Neuronal stem cell (in vitro differentiated cells): ENCODE measurements at regions not wholly inside any gene's neighbourhood (a gene's known extent, or its start where the extent isn't known, plus 50 kb on each side); places are given as distances from the start of the nearest gene placed in this dataset.

Experiments
- DNase-seq: peaks from one replicate; pipeline ENCODE4 v3.0.0-alpha.2; 2013; ENCODE audit warnings: low spot score
- H2AFZ ChIP-seq: one replicate; pipeline ENCODE4 v1.6.1; 2013; ENCODE audit warnings: mild to moderate bottlenecking, low read length, inconsistent platforms
- H2AK5ac ChIP-seq: 2 replicates; pipeline ENCODE4 v1.6.1; 2013; ENCODE audit warnings: low read depth, mild to moderate bottlenecking, inconsistent platforms, low read length, moderate library complexity, mixed read lengths
- H2BK120ac ChIP-seq: 2 replicates; pipeline ENCODE4 v1.6.1; 2013; ENCODE audit warnings: low read depth, mild to moderate bottlenecking, inconsistent platforms, low read length, moderate library complexity, mixed read lengths
- H2BK12ac ChIP-seq: one replicate; pipeline ENCODE4 v1.6.1; 2013; ENCODE audit warnings: low read length, inconsistent platforms
- H2BK15ac ChIP-seq: 2 replicates; pipeline ENCODE4 v1.6.1; 2013; ENCODE audit warnings: mild to moderate bottlenecking, low read length, inconsistent platforms, mixed read lengths
- H2BK5ac ChIP-seq: one replicate; pipeline ENCODE4 v1.6.1; 2013; ENCODE audit warnings: inconsistent platforms, mild to moderate bottlenecking, low read length, moderate library complexity
- H3K14ac ChIP-seq: one replicate; pipeline ENCODE4 v1.6.1; 2013; ENCODE audit warnings: low read length, inconsistent platforms
- H3K18ac ChIP-seq: 2 replicates; pipeline ENCODE4 v1.6.1; 2013; ENCODE audit warnings: low read length, inconsistent platforms
- H3K23ac ChIP-seq: 2 replicates; pipeline ENCODE4 v1.6.1; 2013; ENCODE audit warnings: low read depth, mild to moderate bottlenecking, mixed read lengths, low read length, inconsistent platforms; ENCODE audit not compliant: poor library complexity
- H3K27ac ChIP-seq: replicated peaks from 3 replicates; pipeline ENCODE4 v1.5.1; 2013; ENCODE audit warnings: low read length, inconsistent platforms
- H3K27me3 ChIP-seq, 3 experiments: 2 replicates each; pipeline ENCODE4 v1.6.1; 2013; ENCODE audit warnings: low read length in 3 of 3, mild to moderate bottlenecking in 2 of 3, inconsistent platforms in 1 of 3, low read depth in 1 of 3, mixed read lengths in 1 of 3, moderate library complexity in 1 of 3; ENCODE audit not compliant: control insufficient read depth in 3 of 3, insufficient read depth in 3 of 3
- H3K36me3 ChIP-seq, 2 donors: replicated peaks in 1 of 2; 2 replicates each; pipeline ENCODE4 v1.6.1; 2013; ENCODE audit warnings: low read length in 2 of 2; ENCODE audit not compliant: control insufficient read depth in 2 of 2, insufficient read depth in 2 of 2
- H3K4ac ChIP-seq: 2 replicates; pipeline ENCODE4 v1.6.1; 2013; ENCODE audit warnings: inconsistent platforms, mild to moderate bottlenecking, low read length, moderate library complexity
- H3K4me1 ChIP-seq, 2 donors: 1 replicate in 1 of 2; 2 replicates in 1 of 2; pipeline ENCODE4 v1.6.1; 2013; ENCODE audit warnings: low read length in 2 of 2, low read depth in 1 of 2; ENCODE audit not compliant: control insufficient read depth in 2 of 2, insufficient read depth in 1 of 2
- H3K4me2 ChIP-seq: one replicate; pipeline ENCODE4 v1.6.1; 2013; ENCODE audit warnings: mild to moderate bottlenecking, low read length, inconsistent platforms; ENCODE audit not compliant: insufficient read depth, poor library complexity, severe bottlenecking
- H3K4me3 ChIP-seq, 2 donors: 2 replicates each; pipeline ENCODE4 v1.5.1; 2013; ENCODE audit warnings: low read length in 2 of 2, mild to moderate bottlenecking in 2 of 2, inconsistent platforms in 1 of 2, moderate library complexity in 1 of 2
- H3K79me1 ChIP-seq: one replicate; pipeline ENCODE4 v1.6.1; 2013; ENCODE audit warnings: low read depth, mild to moderate bottlenecking, inconsistent platforms, low read length, moderate library complexity
- H3K9ac ChIP-seq: one replicate; pipeline ENCODE4 v1.6.1; 2013; ENCODE audit warnings: mild to moderate bottlenecking, low read depth, low read length, inconsistent platforms; ENCODE audit not compliant: poor library complexity
- H3K9me3 ChIP-seq, 2 donors: replicated peaks in 1 of 2; 2 replicates each; pipeline versions ENCODE3 to v1.6.1; 2013; ENCODE audit warnings: low read length in 2 of 2, mild to moderate bottlenecking in 2 of 2, inconsistent platforms in 1 of 2, low read depth in 1 of 2, mixed read lengths in 1 of 2, moderate library complexity in 1 of 2; ENCODE audit not compliant: control insufficient read depth in 2 of 2, insufficient read depth in 1 of 2
- H4K8ac ChIP-seq: one replicate; pipeline ENCODE4 v1.6.1; 2013; ENCODE audit warnings: low read depth, mild to moderate bottlenecking, inconsistent platforms, low read length, moderate library complexity
- H4K91ac ChIP-seq: one replicate; pipeline ENCODE4 v1.6.1; 2013; ENCODE audit warnings: low read length, low read depth, mild to moderate bottlenecking, inconsistent platforms; ENCODE audit not compliant: poor library complexity
- WGBS, 2 donors: extraction: QIAGEN DNeasy Blood & Tissue Kit; methylation state at CpG; one replicate each; pipeline ENCODE4 v1.1.7; 2013; ENCODE audit warnings: missing lambda C conversion rate in 2 of 2, mixed read lengths in 1 of 2; ENCODE audit not compliant: insufficient read length in 2 of 2, insufficient replicate concordance in 1 of 2; ENCODE audit errors: extremely low coverage in 2 of 2; 5-methylcytosine and 5-hydroxymethylcytosine counted together

- WGBS, 2 donors: no CpG with 5 or more reads among the region's 4 CpGs
- H3K4me1 ChIP-seq: no peaks in the 10 kb centered on the region
Observed at GRCh38 chr3:82217571-82217970, 456.1 kb upstream of the GBE1 start.

GRCh38 chr3:82208002-82208710, 446.7 kb upstream of the GBE1 start:
- H4K8ac ChIP-seq: no peak overlapping the region
- H2BK120ac ChIP-seq: no peak overlapping the region
- H3K79me1 ChIP-seq: no peaks in the 10 kb centered on the region
- H3K9ac ChIP-seq: no peak overlapping the region
- no peak overlapping the region for H3K14ac ChIP-seq
- H3K9me3 ChIP-seq: peaks cover 0 to 1% of the 10 kb centered on the region in 2 donors
- H3K27me3 ChIP-seq: no peaks in the 10 kb centered on the region
- no peak overlapping the region for H2AFZ ChIP-seq
- H3K23ac ChIP-seq: no peak overlapping the region
- no peaks in the 10 kb centered on the region for H3K4me1 ChIP-seq
- H2BK5ac ChIP-seq: no peak overlapping the region
- no peak overlapping the region for H3K4ac ChIP-seq
- H2AK5ac ChIP-seq: no peak overlapping the region
- H3K4me2 ChIP-seq: no peak overlapping the region
- no peak overlapping the region for H2BK12ac ChIP-seq
- no peak overlapping the region for H3K18ac ChIP-seq
- no peak overlapping the region for H3K4me3 ChIP-seq
- no peaks in the 10 kb centered on the region for H3K36me3 ChIP-seq
- H3K27ac ChIP-seq: no peak overlapping the region
- no peak overlapping the region for H4K91ac ChIP-seq
- no peak for DNase-seq
- H2BK15ac ChIP-seq: no peak overlapping the region
- no CpG with 5 or more reads among the region's 4 CpGs for WGBS, 2 donors

More at GRCh38 chr3:82217571-82217970, 456.1 kb upstream of the GBE1 start:
- Histone ChIP-seq H2BK5ac (no peak overlapping the region), H3K27me3 (no peaks in the 10 kb centered on the region), H4K91ac (no peak overlapping the region), H3K4me2 (no peak overlapping the region), H3K9ac (no peak overlapping the region), H3K18ac (no peak overlapping the region), H2AK5ac (no peak overlapping the region), H3K4me3 (no peak overlapping the region), H4K8ac (no peak overlapping the region), H2BK12ac (no peak overlapping the region), H3K23ac (no peak overlapping the region), H3K9me3 (no peaks in the 10 kb centered on the region), H2BK15ac (no peak overlapping the region), H2AFZ (no peak overlapping the region), H3K27ac (no peak overlapping the region), H2BK120ac (no peak overlapping the region), H3K36me3 (no peaks in the 10 kb centered on the region), H3K14ac (no peak overlapping the region), H3K79me1 (no peaks in the 10 kb centered on the region), H3K4ac (no peak overlapping the region)
- DNase-seq: no peak

- Histone ChIP-seq H3K79me1 (no peaks in the 10 kb centered on the region), H2BK15ac (no peak overlapping the region), H3K27me3 (no peaks in the 10 kb centered on the region), H3K14ac (no peak overlapping the region), H2AK5ac (no peak overlapping the region), H3K18ac (no peak overlapping the region), H3K4me1 (no peaks in the 10 kb centered on the region), H2AFZ (no peak overlapping the region), H3K9ac (no peak overlapping the region), H3K27ac (no peak overlapping the region), H3K4me2 (no peak overlapping the region), H3K9me3 (peaks cover 0 to 1% of the 10 kb centered on the region in 2 donors), H2BK120ac (no peak overlapping the region), H3K4ac (no peak overlapping the region), H2BK12ac (no peak overlapping the region), H3K4me3 (no peak overlapping the region), H3K23ac (no peak overlapping the region), H2BK5ac (no peak overlapping the region), H4K91ac (no peak overlapping the region), H3K36me3 (no peaks in the 10 kb centered on the region), H4K8ac (no peak overlapping the region)
- 100% methylated on average over 1 of the region's 5 CpGs for WGBS, 2 donors
- DNase-seq: no peak
Observed at GRCh38 chr3:82202269-82202668, 440.8 kb upstream of the GBE1 start.

GRCh38 chr3:82201316-82201715, 439.9 kb upstream of the GBE1 start:
- no peak overlapping the region for H2AK5ac ChIP-seq
- H3K79me1 ChIP-seq: no peaks in the 10 kb centered on the region
- H3K23ac ChIP-seq: no peak overlapping the region
- H4K91ac ChIP-seq: no peak overlapping the region
- H3K18ac ChIP-seq: no peak overlapping the region
- H2BK5ac ChIP-seq: no peak overlapping the region
- no peak overlapping the region for H3K9ac ChIP-seq
- no peak overlapping the region for H3K4me2 ChIP-seq
- no peaks in the 10 kb centered on the region for H3K36me3 ChIP-seq
- WGBS, 2 donors: no CpG with 5 or more reads among the region's 2 CpGs
- no peaks in the 10 kb centered on the region for H3K4me1 ChIP-seq
- H3K27me3 ChIP-seq: no peaks in the 10 kb centered on the region
- DNase-seq: no peak
- no peak overlapping the region for H2BK120ac ChIP-seq
- no peak overlapping the region for H2BK12ac ChIP-seq
- no peak overlapping the region for H3K27ac ChIP-seq
- H3K4me3 ChIP-seq: no peak overlapping the region
- H2BK15ac ChIP-seq: no peak overlapping the region
- no peak overlapping the region for H4K8ac ChIP-seq
- no peak overlapping the region for H2AFZ ChIP-seq
- no peaks in the 10 kb centered on the region for H3K9me3 ChIP-seq
- no peak overlapping the region for H3K14ac ChIP-seq
- no peak overlapping the region for H3K4ac ChIP-seq
